ENCODE measurements at regions not wholly inside any gene's neighbourhood (a gene's known extent, or its start where the extent isn't known, plus 50 kb on each side); places are given as distances from the start of the nearest gene placed in this dataset.

DNA sequence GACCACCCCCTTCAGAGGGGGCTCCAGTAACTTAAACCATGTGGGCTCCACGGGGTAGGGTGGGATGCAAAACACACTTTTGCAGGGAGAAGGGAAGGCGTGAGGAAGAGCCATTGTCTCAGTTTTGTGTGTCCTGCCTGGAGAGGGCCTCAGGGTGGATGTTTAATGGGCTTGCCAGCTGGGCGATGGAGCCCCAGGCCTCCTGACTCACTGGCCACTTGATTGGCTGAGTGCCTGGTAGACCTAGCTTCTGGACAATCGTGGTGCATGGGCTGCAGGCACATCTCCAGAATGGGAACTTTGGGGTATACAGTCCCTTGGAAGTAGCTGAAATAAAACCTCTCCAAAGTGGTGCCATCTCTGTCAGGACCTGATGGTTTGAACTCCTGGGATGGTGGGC, 118.3 kb upstream of the MRPS22 start:
- no peaks in the 10 kb centered on the region for H3K36me3 ChIP-seq
- H3K4me1 ChIP-seq = peaks cover 12% of the 10 kb centered on the region
- H3K27ac ChIP-seq (replicated peaks) = no peak overlapping the region
- intact Hi-C loops (cut with micrococcal nuclease) = no loop called here
- H3K27me3 ChIP-seq (ENCODE audit: low read depth) = peaks cover 9% of the 10 kb centered on the region
- no peak for DNase-seq
- H3K9me3 ChIP-seq (replicated peaks) = no peaks in the 10 kb centered on the region
- H3K4me3 ChIP-seq = no peak overlapping the region
- TF ChIP-seq, protein P1, sequence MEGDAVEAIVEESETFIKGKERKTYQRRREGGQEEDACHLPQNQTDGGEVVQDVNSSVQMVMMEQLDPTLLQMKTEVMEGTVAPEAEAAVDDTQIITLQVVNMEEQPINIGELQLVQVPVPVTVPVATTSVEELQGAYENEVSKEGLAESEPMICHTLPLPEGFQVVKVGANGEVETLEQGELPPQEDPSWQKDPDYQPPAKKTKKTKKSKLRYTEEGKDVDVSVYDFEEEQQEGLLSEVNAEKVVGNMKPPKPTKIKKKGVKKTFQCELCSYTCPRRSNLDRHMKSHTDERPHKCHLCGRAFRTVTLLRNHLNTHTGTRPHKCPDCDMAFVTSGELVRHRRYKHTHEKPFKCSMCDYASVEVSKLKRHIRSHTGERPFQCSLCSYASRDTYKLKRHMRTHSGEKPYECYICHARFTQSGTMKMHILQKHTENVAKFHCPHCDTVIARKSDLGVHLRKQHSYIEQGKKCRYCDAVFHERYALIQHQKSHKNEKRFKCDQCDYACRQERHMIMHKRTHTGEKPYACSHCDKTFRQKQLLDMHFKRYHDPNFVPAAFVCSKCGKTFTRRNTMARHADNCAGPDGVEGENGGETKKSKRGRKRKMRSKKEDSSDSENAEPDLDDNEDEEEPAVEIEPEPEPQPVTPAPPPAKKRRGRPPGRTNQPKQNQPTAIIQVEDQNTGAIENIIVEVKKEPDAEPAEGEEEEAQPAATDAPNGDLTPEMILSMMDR (IDR thresholded peaks at IDR 0.05; ENCODE audit: borderline replicate concordance) = no peak

DNA sequence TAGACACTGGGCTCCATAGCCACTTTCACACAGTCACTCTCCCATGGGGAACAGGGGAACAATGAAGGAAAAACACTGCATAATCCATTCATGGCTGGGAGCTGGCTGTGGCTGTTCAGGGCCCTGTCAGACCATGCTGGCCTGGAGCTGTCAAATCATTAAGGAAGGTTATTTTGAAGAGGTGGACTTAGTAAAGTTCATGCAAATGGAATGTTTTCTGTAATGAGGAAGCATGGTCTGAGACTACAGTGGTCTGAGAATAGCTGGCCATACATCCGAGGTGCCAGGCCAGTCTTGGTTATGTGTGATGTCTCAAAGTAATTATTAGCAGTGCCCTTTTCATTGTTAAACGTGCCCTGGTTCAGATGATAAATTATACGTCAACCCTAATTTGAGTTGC, 117.1 kb upstream of the MRPS22 start:
- no peak for DNase-seq
- no peaks in the 10 kb centered on the region for H3K9me3 ChIP-seq (replicated peaks)
- H3K27ac ChIP-seq (replicated peaks) = peak overlapping the region; percentile 25
- no peak overlapping the region for H3K4me3 ChIP-seq
- no peaks in the 10 kb centered on the region for H3K36me3 ChIP-seq
- intact Hi-C loops (cut with micrococcal nuclease) = no loop called here
- TF ChIP-seq, protein P1 (IDR thresholded peaks at IDR 0.05; ENCODE audit: borderline replicate concordance) = no peak
- peaks cover 12% of the 10 kb centered on the region for H3K4me1 ChIP-seq
- H3K27me3 ChIP-seq (ENCODE audit: low read depth) = peaks cover 7% of the 10 kb centered on the region

DNA sequence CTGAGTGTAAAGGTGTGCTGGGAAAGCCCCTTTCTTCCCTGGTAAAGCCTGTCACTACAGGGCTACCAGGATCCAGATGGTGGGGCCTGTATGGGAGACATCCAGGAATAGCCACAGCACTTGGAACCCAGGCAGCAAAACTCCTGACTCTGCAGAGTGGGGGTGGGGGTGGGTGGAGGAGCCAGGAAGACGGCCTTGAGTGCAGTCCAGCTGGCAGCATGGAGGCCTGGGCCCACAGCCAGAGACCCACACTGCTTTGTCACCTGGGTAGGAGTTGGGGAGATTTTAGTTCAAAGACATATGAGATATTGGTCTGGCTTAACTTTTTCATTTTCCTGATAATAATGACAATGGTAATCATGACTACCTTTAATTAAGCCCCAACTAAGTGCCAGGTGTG, 116.7 kb upstream of the MRPS22 start:
- Histone ChIP-seq H3K27ac (replicated peaks) (peak overlapping the region; percentile 25), H3K36me3 (no peaks in the 10 kb centered on the region), H3K4me1 (peaks cover 12% of the 10 kb centered on the region), H3K4me3 (no peak overlapping the region), H3K9me3 (replicated peaks) (no peaks in the 10 kb centered on the region), H3K27me3 (ENCODE audit: low read depth) (peaks cover 3% of the 10 kb centered on the region)
- intact Hi-C loops (cut with micrococcal nuclease) = no loop called here
- TF ChIP-seq, protein P1 (IDR thresholded peaks at IDR 0.05; ENCODE audit: borderline replicate concordance) = no peak
- DNase-seq = peak; percentile 78

DNA sequence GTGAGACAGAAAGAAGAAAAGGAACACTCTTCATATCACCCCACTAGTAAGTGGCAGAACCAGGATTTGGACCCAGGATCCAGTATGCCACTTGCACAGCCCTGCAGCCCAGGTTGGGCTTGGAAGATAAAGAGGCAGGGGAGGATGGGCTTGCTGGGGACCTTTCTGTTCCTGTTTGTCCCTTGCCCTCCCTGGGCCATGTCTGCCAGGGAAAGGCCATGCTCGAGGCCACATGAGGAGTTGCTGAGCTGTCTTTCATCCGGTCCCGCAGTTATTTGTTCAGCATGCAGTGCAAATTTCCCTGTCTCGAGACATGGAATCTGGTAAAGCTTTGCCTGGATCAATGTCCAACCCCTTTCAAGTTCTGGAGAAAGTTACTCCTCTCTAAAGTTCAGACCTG, 116.0 kb upstream of the MRPS22 start:
- H3K4me1 ChIP-seq = peaks cover 12% of the 10 kb centered on the region
- intact Hi-C loops (cut with micrococcal nuclease) = no loop called here
- no peaks in the 10 kb centered on the region for H3K9me3 ChIP-seq (replicated peaks)
- no peaks in the 10 kb centered on the region for H3K36me3 ChIP-seq
- DNase-seq = no peak
- TF ChIP-seq, protein P1 (IDR thresholded peaks at IDR 0.05; ENCODE audit: borderline replicate concordance) = no peak
- no peak overlapping the region for H3K4me3 ChIP-seq
- H3K27me3 ChIP-seq (ENCODE audit: low read depth) = no peaks in the 10 kb centered on the region
- H3K27ac ChIP-seq (replicated peaks) = no peak overlapping the region

DNA sequence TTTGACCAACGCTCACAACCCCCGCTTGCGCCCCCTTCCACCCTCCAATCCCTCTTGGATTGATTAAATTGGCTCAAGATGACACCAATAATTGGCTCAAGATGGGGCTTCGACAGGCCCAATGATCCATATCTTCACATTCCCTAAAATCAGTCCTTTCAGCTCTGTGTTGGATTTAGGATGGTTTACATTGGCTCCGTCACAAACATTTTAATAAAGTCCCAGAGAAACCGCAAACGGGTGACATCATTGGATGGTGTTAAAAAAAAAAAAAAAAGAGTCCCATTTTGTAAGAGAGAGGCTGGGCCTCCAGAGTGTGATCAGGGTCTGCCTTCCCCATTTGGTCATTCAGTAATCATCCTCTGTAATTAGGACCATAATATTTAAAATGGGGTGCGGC, 113.4 kb upstream of the MRPS22 start:
- intact Hi-C loops (cut with micrococcal nuclease) = no loop called here
- no peak overlapping the region for H3K4me3 ChIP-seq
- H3K9me3 ChIP-seq (replicated peaks) = no peaks in the 10 kb centered on the region
- no peak overlapping the region for H3K27ac ChIP-seq (replicated peaks)
- TF ChIP-seq, protein P1 (IDR thresholded peaks at IDR 0.05; ENCODE audit: borderline replicate concordance) = no peak
- H3K27me3 ChIP-seq (ENCODE audit: low read depth) = no peaks in the 10 kb centered on the region
- H3K36me3 ChIP-seq = no peaks in the 10 kb centered on the region
- peaks cover 12% of the 10 kb centered on the region for H3K4me1 ChIP-seq
- no peak for DNase-seq
